IMR-90 (cell line): ENCODE measurements at regions not wholly inside any gene's neighbourhood (a gene's known extent, or its start where the extent isn't known, plus 50 kb on each side); places are given as distances from the start of the nearest gene placed in this dataset.
A peak's percentile ranks its signal among the peaks of the same experiment; 100 is the strongest.

ENCODE experiments used
- ATAC-seq: fragments of 200-7000 bp; cut with Tn5 transposase; 2 replicates; pipeline ENCODE4 v1.9.1; 2020; ENCODE audit warnings: low read depth, mild to moderate bottlenecking, moderate library complexity
- BruUV-seq: library from RNA; stranded (reverse); fragments of 400-500 nt; replicated peaks from 2 replicates; lab custom pipeline; 2021; lab: Mats Ljungman, UMichigan
- CTCF ChIA-PET: fragments of 300-600 bp; formaldehyde crosslinking; extraction: SDS; loops from one replicate; lab custom pipeline; 2021; ENCODE audit warnings: antibody characterized with exemption; lab: Yijun Ruan, JAX
- POLR2A ChIA-PET: fragments of 300-600 bp; sonication (Branson Sonifier 250); formaldehyde crosslinking; loops from one replicate; lab custom pipeline; 2022; ENCODE audit warnings: antibody characterized with exemption; ENCODE audit not compliant: unreplicated experiment; lab: Charles Lee
- DNase-seq: peaks from one replicate; pipeline ENCODE4 v3.0.0; 2013
- H2AFZ ChIP-seq: replicated peaks from 2 replicates; pipeline ENCODE3; 2013; ENCODE audit warnings: low read length, mild to moderate bottlenecking; ENCODE audit not compliant: poor library complexity
- H2AK5ac ChIP-seq: 2 replicates; pipeline ENCODE4 v1.6.1; 2013; ENCODE audit warnings: low read depth, low read length, inconsistent platforms
- H2AK9ac ChIP-seq: replicated peaks from 2 replicates; pipeline ENCODE3; 2013; ENCODE audit warnings: mild to moderate bottlenecking, low read depth, low read length, moderate library complexity; ENCODE audit not compliant: poor library complexity
- H2BK120ac ChIP-seq: 2 replicates; pipeline ENCODE4 v1.6.1; 2013; ENCODE audit warnings: low read depth, low read length, inconsistent platforms
- H2BK15ac ChIP-seq: 3 replicates; pipeline ENCODE4 v1.6.1; 2013; ENCODE audit warnings: low read depth, low read length, inconsistent platforms
- H2BK20ac ChIP-seq: 2 replicates; pipeline ENCODE4 v1.6.1; 2013; ENCODE audit warnings: low read depth, mild to moderate bottlenecking, inconsistent platforms, low read length, moderate library complexity
- H2BK5ac ChIP-seq: 2 replicates; pipeline ENCODE4 v1.6.1; 2013; ENCODE audit warnings: mild to moderate bottlenecking, low read depth, low read length, inconsistent platforms; ENCODE audit not compliant: poor library complexity, severe bottlenecking
- H3K14ac ChIP-seq: replicated peaks from 2 replicates; pipeline ENCODE4 v1.6.1; 2013; ENCODE audit warnings: low read depth, low read length, inconsistent platforms
- H3K18ac ChIP-seq: 2 replicates; pipeline ENCODE4 v1.6.1; 2013; ENCODE audit warnings: low read depth, low read length, control low read depth
- H3K23ac ChIP-seq: 2 replicates; pipeline ENCODE4 v1.6.1; 2013; ENCODE audit warnings: low read depth, low read length, inconsistent platforms
- H3K27ac ChIP-seq: 2 replicates; pipeline ENCODE4 v1.5.1; 2013; ENCODE audit warnings: mild to moderate bottlenecking, control low read depth, low read length; ENCODE audit not compliant: insufficient read depth
- H3K27me3 ChIP-seq: 2 replicates; pipeline ENCODE4 v1.6.1; 2013; ENCODE audit warnings: low read length; ENCODE audit not compliant: control insufficient read depth, insufficient read depth
- H3K36me3 ChIP-seq: 2 replicates; pipeline ENCODE4 v1.6.1; 2013; ENCODE audit warnings: low read length, mixed read lengths; ENCODE audit not compliant: control insufficient read depth, insufficient read depth
- H3K4ac ChIP-seq: 2 replicates; pipeline ENCODE4 v1.6.1; 2013; ENCODE audit warnings: low read depth, low read length, inconsistent platforms
- H3K4me1 ChIP-seq: 2 replicates; pipeline ENCODE4 v1.6.1; 2013; ENCODE audit warnings: low read length, mixed read lengths; ENCODE audit not compliant: control insufficient read depth, insufficient read depth
- H3K4me2 ChIP-seq: 2 replicates; pipeline ENCODE4 v1.6.1; 2013; ENCODE audit warnings: low read depth, mild to moderate bottlenecking, control low read depth, low read length, moderate library complexity
- H3K4me3 ChIP-seq: 2 replicates; pipeline ENCODE4 v1.5.1; 2013; ENCODE audit warnings: low read depth, mild to moderate bottlenecking, control low read depth, low read length, moderate library complexity; ENCODE audit not compliant: insufficient read depth
- H3K56ac ChIP-seq: 2 replicates; pipeline ENCODE4 v1.6.1; 2013; ENCODE audit warnings: low read length, inconsistent platforms; ENCODE audit not compliant: insufficient read depth; ENCODE audit errors: extremely low read depth
- H3K79me1 ChIP-seq, 2 experiments: 2 replicates each; pipeline ENCODE4 v1.6.1; 2013; ENCODE audit warnings: low read length in 2 of 2, inconsistent platforms in 1 of 2, low read depth in 1 of 2
- H3K9ac ChIP-seq: 2 replicates; pipeline ENCODE4 v1.6.1; 2013; ENCODE audit warnings: low read depth, low read length, control low read depth
- H3K9me1 ChIP-seq: 2 replicates; pipeline ENCODE4 v1.6.1; 2013; ENCODE audit warnings: low read length, inconsistent platforms; ENCODE audit not compliant: insufficient read depth
- H3K9me3 ChIP-seq: 2 replicates; pipeline ENCODE4 v1.6.1; 2013; ENCODE audit warnings: low read length; ENCODE audit not compliant: control insufficient read depth, insufficient read depth
- H4K20me1 ChIP-seq: 2 replicates; pipeline ENCODE4 v1.6.1; 2013; ENCODE audit warnings: low read length, inconsistent platforms; ENCODE audit not compliant: insufficient read depth
- H4K5ac ChIP-seq: 2 replicates; pipeline ENCODE4 v1.6.1; 2013; ENCODE audit warnings: mild to moderate bottlenecking, low read depth, low read length, control low read depth
- H4K8ac ChIP-seq, 2 experiments: 2 replicates each; pipeline ENCODE4 v1.6.1; 2013; ENCODE audit warnings: low read depth in 2 of 2, low read length in 2 of 2, control low read depth in 1 of 2, inconsistent platforms in 1 of 2
- H4K91ac ChIP-seq: 2 replicates; pipeline ENCODE4 v1.6.1; 2013; ENCODE audit warnings: low read depth, low read length, inconsistent platforms; ENCODE audit not compliant: insufficient read depth
- BHLHE40 ChIP-seq: fragments of 150-350 bp; IDR thresholded peaks from 2 replicates; pipeline ENCODE4 v1.6.1; 2016; ENCODE audit warnings: mild to moderate bottlenecking, low read depth, low read length
- ELK1 ChIP-seq: fragments of 150-350 bp; IDR thresholded peaks from 2 replicates; pipeline ENCODE4 v1.6.1; 2016; ENCODE audit warnings: low read depth, mild to moderate bottlenecking, low read length, moderate library complexity, borderline replicate concordance
- MAFK ChIP-seq: IDR thresholded peaks from 2 replicates; pipeline ENCODE4 v1.6.1; 2012; ENCODE audit warnings: low read depth, low read length, improper control_type of control experiment
- POLR2A ChIP-seq: IDR thresholded peaks from 2 replicates; pipeline ENCODE4 v1.6.1; 2012; ENCODE audit warnings: mild to moderate bottlenecking, low read depth, low read length
- WGBS, 2 experiments: methylation state at CpG; one replicate each; pipeline versions ENCODE4 v1.1.5 to v1.1.7; 2013; ENCODE audit warnings: missing lambda C conversion rate in 2 of 2; ENCODE audit not compliant: insufficient read length in 1 of 2; ENCODE audit errors: extremely low coverage in 2 of 2; 5-methylcytosine and 5-hydroxymethylcytosine counted together
- dilution Hi-C: fragments of 300-500 bp; cut with HindIII; formaldehyde crosslinking; loops from one replicate; pipeline ENCODE4 v1.14.3; 2018; ENCODE audit warnings: low sequenced_read_pairs; ENCODE audit not compliant: unreplicated experiment
- in situ Hi-C: fragments of 300-500 bp; cut with MboI; formaldehyde crosslinking; loops from 3 replicates; pipeline ENCODE4 v1.14.3; 2019; ENCODE audit warnings: low sequenced_read_pairs, inconsistent platforms, mixed read lengths
- intact Hi-C: fragments of 100-400 bp; cut with micrococcal nuclease; formaldehyde crosslinking; loops from 2 replicates; pipeline ENCODE4 v1.10.0; 2022

DNA sequence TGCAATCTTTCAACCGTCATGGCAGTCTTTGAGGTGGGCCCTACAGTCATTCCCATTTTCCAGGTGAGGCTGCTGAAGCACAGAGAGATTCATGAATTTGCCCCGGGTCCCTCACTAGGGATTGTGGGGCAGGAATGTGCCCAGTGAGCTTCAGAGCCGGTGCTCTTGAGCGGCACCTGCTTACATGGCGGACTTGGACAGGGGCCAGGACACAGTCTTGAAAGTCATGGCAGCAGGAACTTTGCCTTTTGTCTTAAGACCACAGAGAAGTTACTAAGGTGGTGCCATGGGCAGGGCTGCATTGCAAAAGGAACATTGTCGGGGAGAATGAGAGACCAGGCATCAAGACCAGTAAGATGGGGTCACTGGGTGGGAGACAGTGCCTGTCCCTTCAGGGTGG, 363.4 kb downstream of the FOXL1 start:
- H2BK5ac ChIP-seq, result no peak overlapping the region
- in situ Hi-C loops, result no loop called here
- no peak overlapping the region for H3K56ac ChIP-seq
- intact Hi-C loops, result no loop called here
- H2AFZ ChIP-seq, result no peak overlapping the region
- H3K27ac ChIP-seq, result no peak overlapping the region
- H3K18ac ChIP-seq, result no peak overlapping the region
- no peaks in the 10 kb centered on the region for H4K20me1 ChIP-seq
- H2AK5ac ChIP-seq, result peak overlapping the region; percentile 45; the same call in 1 of the 2 replicates
- H3K23ac ChIP-seq, result no peak overlapping the region
- H3K4me1 ChIP-seq, result peaks cover 5% of the 10 kb centered on the region
- POLR2A ChIA-PET, result no interaction called here
- H3K9me1 ChIP-seq, result peaks cover 3% of the 10 kb centered on the region; the same call in 1 of the 2 replicates
- H2AK9ac ChIP-seq, result no peak overlapping the region
- H3K9me3 ChIP-seq, result peaks cover 7% of the 10 kb centered on the region
- ATAC-seq, result no peak
- no peaks in the 10 kb centered on the region for H3K79me1 ChIP-seq
- no peaks in the 10 kb centered on the region for H3K27me3 ChIP-seq
- no peak for TF ChIP-seq POLR2A
- TF ChIP-seq ELK1, result no peak
- no peak for TF ChIP-seq MAFK
- TF ChIP-seq BHLHE40, result no peak
- no peak overlapping the region for H3K4me2 ChIP-seq
- CTCF ChIA-PET, result no interaction called here
- H3K36me3 ChIP-seq, result no peaks in the 10 kb centered on the region
- no peak overlapping the region for H3K4ac ChIP-seq
- no TSS peak for BruUV-seq
- no peak for DNase-seq
- H2BK15ac ChIP-seq, result no peak overlapping the region
- dilution Hi-C loops, result no loop called here
- H2BK20ac ChIP-seq, result no peak overlapping the region
- H3K4me3 ChIP-seq, result no peak overlapping the region
- H2BK120ac ChIP-seq, result no peak overlapping the region
- no peak overlapping the region for H3K9ac ChIP-seq
- no peak overlapping the region for H4K8ac ChIP-seq
- WGBS, 2 experiments, result 100% methylated on average over 3 of the region's 6 CpGs; no CpG with 5 or more reads in 1 of the 2 experiments
- H4K5ac ChIP-seq, result no peak overlapping the region
- no peak overlapping the region for H4K91ac ChIP-seq
- H3K14ac ChIP-seq, result no peak overlapping the region
